Adipocyte (in vitro differentiated cells): ENCODE measurements at regions not wholly inside any gene's neighbourhood (a gene's known extent, or its start where the extent isn't known, plus 50 kb on each side); places are given as distances from the start of the nearest gene placed in this dataset.
A peak's percentile ranks its signal among the peaks of the same experiment; 100 is the strongest.

Source experiments
- DNase-seq: peaks from one replicate; pipeline ENCODE4 v3.0.0-alpha.2; 2015; ENCODE audit warnings: low read depth
- H3K27me3 ChIP-seq: replicated peaks from 2 replicates; pipeline ENCODE4 v1.7.0; 2013; ENCODE audit warnings: mild to moderate bottlenecking, low read length, moderate library complexity; ENCODE audit not compliant: control insufficient read depth, insufficient read depth
- H3K36me3 ChIP-seq: 2 replicates; pipeline ENCODE4 v1.7.0; 2013; ENCODE audit warnings: low read length, mild to moderate bottlenecking, moderate library complexity; ENCODE audit not compliant: control insufficient read depth, insufficient read depth, severe bottlenecking
- H3K4me1 ChIP-seq: 2 replicates; pipeline ENCODE4 v1.7.0; 2013; ENCODE audit warnings: mild to moderate bottlenecking, low read length, moderate library complexity; ENCODE audit not compliant: control insufficient read depth, insufficient read depth
- H3K4me3 ChIP-seq: 2 replicates; pipeline ENCODE4 v1.7.0; 2013; ENCODE audit warnings: mild to moderate bottlenecking, low read length, moderate library complexity
- H3K9ac ChIP-seq: 2 replicates; pipeline ENCODE4 v1.7.0; 2013; ENCODE audit warnings: mild to moderate bottlenecking, low read length, moderate library complexity
- H3K9me3 ChIP-seq: 2 replicates; pipeline ENCODE4 v1.7.0; 2013; ENCODE audit warnings: mild to moderate bottlenecking, low read length, moderate library complexity; ENCODE audit not compliant: control insufficient read depth

DNA sequence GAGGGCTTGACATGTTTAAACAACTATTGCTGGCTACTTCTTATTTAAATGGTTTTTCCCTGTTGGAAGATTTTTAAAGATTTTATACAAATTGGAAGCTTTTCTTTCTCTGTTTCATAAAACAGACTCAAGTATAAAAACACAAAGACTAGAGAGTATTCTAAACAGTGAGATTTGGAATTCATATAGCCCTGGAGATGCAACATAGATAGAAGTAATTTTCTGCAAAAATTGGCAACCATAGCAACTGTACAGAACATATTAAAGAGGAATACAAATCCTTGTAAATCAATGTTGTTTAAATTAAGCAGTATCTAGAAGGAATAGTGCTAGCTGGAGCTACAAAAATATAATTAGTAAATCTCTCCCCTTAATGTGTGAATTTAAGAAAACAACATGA is 2612.9 kb upstream of the PCDH20 start:
- H3K9me3 ChIP-seq = no peaks in the 10 kb centered on the region
- no peak for DNase-seq
- no peak overlapping the region for H3K9ac ChIP-seq
- no peaks in the 10 kb centered on the region for H3K4me1 ChIP-seq
- H3K4me3 ChIP-seq = no peak overlapping the region
- H3K27me3 ChIP-seq = no peaks in the 10 kb centered on the region
- H3K36me3 ChIP-seq = no peaks in the 10 kb centered on the region

DNA sequence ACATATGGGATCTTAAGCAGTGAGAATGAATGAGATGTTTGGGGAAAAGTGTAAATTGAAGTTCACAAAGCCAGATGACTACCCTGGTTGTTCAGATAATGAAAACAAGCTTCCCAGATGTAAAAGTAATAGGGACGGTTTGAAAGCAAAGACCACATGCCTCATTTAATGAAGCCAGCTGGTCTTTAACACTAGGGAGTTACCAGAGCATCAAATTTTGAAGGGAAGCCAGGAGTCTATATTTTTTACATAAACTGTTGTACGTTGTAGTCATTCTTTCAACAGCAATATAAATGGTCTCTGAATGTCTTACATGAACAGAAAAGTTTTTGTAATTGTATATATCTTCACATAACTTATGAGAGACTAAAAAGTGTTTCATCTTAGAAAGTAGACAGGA is 2604.5 kb upstream of the PCDH20 start:
- Histone ChIP-seq H3K4me3 (no peak overlapping the region), H3K36me3 (no peaks in the 10 kb centered on the region), H3K9ac (no peak overlapping the region), H3K4me1 (no peaks in the 10 kb centered on the region), H3K9me3 (no peaks in the 10 kb centered on the region), H3K27me3 (no peaks in the 10 kb centered on the region)
- no peak for DNase-seq

DNA sequence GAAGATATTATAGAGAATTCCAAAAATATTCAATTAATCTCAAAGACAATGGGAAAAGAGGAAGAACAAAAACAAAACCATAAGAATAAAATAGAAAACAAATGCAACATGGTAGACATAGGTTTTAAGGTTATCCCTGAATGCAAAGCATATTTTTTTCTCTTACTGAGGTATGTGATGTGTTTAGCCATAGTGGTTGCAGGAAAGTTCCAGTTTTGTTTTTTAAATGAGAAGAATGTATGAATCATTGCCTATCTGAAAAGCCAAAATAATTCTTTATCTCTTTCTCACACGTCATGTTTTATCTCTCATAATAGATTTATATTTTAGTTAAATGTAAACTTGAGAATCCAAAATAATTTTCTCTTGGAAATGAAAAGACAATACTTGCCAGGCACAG is 2591.7 kb upstream of the PCDH20 start:
- H3K4me3 ChIP-seq = no peak overlapping the region
- no peaks in the 10 kb centered on the region for H3K9me3 ChIP-seq
- no peaks in the 10 kb centered on the region for H3K36me3 ChIP-seq
- DNase-seq = peak; percentile 17
- H3K27me3 ChIP-seq = no peaks in the 10 kb centered on the region
- H3K9ac ChIP-seq = no peak overlapping the region
- no peaks in the 10 kb centered on the region for H3K4me1 ChIP-seq

DNA sequence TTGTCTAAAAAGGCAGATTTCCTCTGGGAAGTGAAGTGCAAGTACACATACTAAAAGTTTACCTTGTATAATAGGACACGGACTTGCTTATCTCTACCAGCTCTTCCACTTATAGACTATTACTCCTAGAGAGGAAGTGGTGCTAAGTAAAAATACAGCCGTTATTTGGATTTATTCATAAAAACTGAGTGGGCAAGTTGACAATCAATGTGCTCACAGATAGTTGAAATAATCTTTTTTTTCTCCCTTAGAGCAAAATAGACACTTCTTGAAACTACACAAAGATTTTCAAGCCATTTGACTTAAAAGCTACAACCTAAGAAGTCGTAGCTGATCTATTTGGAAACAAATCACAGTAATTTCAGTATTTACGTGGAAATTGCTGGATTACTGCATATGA is 2584.7 kb upstream of the PCDH20 start:
- Histone ChIP-seq H3K36me3 (no peaks in the 10 kb centered on the region), H3K4me3 (no peak overlapping the region), H3K4me1 (no peaks in the 10 kb centered on the region), H3K27me3 (no peaks in the 10 kb centered on the region), H3K9me3 (no peaks in the 10 kb centered on the region), H3K9ac (no peak overlapping the region)
- no peak for DNase-seq

DNA sequence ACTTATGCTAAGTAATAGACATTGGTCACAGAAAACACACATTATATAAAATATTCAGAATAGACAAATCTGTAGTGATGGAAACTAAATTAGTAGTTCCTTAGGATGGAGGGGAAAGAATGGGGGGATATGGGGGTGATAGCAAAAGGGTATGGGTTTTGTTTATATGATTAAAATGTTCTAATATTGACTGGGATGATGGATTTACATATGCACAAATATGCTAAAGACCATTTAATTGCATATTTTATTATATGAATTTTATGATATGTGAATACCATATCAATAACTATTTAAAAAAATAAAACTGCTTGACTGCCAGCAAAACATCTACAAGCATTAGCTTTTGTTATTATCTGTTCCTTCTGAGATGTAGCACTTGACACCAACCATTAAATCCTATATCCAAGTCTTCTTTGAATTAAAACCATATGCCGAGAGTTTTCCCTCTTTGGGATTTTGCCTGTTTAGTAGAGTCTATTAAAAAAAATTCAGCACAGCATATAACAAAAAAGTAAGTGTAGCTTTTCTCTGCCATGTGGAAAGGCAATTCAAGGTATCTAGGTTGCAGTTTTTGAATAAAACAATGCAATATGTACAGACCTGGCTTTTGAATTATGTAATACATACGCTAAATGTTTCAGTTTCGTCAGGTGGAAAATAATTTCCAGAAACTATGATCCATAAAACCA is 2584.1 kb upstream of the PCDH20 start:
- no peak for DNase-seq
- Histone ChIP-seq H3K4me1 (no peaks in the 10 kb centered on the region), H3K36me3 (no peaks in the 10 kb centered on the region), H3K27me3 (no peaks in the 10 kb centered on the region), H3K4me3 (no peak overlapping the region), H3K9me3 (no peaks in the 10 kb centered on the region), H3K9ac (no peak overlapping the region)

DNA sequence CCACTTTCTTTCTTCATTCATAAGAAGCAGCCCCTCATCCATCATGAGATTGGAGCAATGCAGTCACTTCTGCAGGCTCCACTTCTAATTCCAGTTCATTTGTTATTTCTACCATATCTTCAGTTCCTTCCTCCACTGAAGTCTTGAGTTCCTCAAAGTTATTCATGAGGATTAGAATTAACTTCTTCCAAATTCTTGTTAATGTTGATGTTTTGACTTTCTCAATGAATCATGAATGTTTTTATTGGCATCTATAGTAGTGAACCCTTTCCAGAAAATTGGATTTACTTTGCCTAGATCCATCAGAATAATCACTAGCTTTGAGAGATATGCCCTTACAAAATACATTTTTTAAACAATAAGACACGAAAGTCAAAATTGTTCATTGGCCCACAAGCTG is 2567.7 kb upstream of the PCDH20 start:
- peak; percentile 9 for DNase-seq

DNA sequence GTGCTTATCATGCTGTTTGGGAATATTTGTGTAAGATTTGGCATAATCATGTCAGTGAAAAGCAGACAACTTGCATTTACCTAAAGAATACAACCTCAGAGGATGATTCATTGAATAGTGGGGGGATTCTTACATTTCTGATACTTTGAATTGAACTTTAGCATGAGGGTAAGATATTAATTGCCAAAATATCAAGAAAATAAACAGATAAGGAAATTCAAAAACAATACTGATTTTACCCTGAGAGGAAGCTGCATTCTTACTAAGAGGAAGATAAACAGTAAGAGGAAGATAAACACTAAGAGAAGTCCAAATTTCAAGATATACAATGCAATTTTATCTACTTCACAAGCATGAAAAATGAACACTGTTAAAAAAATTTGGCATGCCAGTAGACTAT is 2564.3 kb upstream of the PCDH20 start:
- H3K27me3 ChIP-seq = no peaks in the 10 kb centered on the region
- DNase-seq = no peak
- H3K4me3 ChIP-seq = no peak overlapping the region
- no peaks in the 10 kb centered on the region for H3K36me3 ChIP-seq
- H3K4me1 ChIP-seq = no peaks in the 10 kb centered on the region
- H3K9ac ChIP-seq = no peak overlapping the region
- H3K9me3 ChIP-seq = no peaks in the 10 kb centered on the region

More for the DNA sequence above, 2567.7 kb upstream of the PCDH20 start:
- Histone ChIP-seq H3K9me3 (no peaks in the 10 kb centered on the region), H3K27me3 (no peaks in the 10 kb centered on the region), H3K4me3 (no peak overlapping the region), H3K36me3 (no peaks in the 10 kb centered on the region), H3K4me1 (no peaks in the 10 kb centered on the region), H3K9ac (no peak overlapping the region)

DNA sequence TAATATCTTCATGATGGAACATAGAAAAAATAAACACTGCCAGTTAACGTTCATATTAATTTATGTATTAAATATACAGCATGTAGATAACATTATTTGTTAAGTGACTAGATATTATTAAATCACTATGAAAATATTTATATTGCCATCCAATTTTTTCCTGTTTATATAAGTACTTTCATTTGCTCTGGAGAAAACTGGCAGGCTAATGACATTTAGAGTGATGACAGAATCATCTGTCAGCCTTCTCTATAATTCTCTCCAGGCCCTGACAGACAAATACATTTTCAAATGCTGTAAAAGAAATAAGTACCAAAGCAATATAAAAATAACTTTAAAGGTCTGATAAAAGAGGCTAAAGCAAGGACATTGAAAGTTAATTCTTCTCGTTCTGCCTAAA is 2556.7 kb upstream of the PCDH20 start:
- no peak for DNase-seq
- H3K9me3 ChIP-seq = no peaks in the 10 kb centered on the region
- H3K4me3 ChIP-seq = no peak overlapping the region
- no peaks in the 10 kb centered on the region for H3K4me1 ChIP-seq
- H3K36me3 ChIP-seq = no peaks in the 10 kb centered on the region
- no peaks in the 10 kb centered on the region for H3K27me3 ChIP-seq
- H3K9ac ChIP-seq = no peak overlapping the region

DNA sequence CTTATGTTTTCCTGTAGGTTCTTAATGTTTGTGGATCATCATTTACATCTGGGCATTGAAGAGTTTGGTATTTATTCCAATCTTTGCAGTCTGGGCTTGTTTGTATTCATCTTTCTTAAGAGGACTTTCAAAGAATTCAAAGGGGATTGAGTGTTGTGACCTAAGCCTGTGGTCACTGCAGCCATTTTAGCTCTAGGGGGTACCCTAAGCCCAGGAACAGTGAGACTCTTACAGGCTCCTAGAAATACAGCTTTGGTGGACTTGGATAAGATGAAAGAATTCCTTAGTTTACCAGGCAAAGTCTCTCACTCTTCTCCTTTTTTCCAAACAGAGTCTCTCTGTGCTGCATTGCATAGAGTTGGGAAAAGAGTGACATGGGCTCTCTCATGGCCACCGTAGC is 2539.0 kb upstream of the PCDH20 start:
- Histone ChIP-seq H3K36me3 (no peaks in the 10 kb centered on the region), H3K9me3 (peaks cover 18% of the 10 kb centered on the region)

DNA sequence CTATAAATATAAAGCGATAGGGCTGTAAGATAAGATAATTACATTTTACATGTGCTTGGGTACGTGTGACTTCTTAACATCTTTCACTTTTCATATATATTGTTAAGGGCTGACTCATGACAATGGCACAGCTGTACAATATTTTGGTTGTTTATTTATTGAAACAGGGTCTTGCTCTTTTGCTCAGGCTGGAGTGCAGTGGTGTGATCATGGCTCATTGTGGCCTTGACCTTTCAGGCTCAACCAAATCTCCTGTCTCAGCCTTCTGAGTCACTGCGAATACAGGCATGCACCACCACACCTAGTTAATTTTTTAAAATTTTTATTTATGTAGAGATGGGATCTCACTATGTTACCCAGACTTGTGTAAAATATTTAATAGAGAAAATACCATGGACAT is 2532.4 kb upstream of the PCDH20 start:
- Histone ChIP-seq H3K4me3 (no peak overlapping the region), H3K4me1 (no peaks in the 10 kb centered on the region), H3K36me3 (no peaks in the 10 kb centered on the region), H3K9me3 (no peaks in the 10 kb centered on the region), H3K27me3 (no peaks in the 10 kb centered on the region), H3K9ac (no peak overlapping the region)
- peak; percentile 14 for DNase-seq

More for the DNA sequence above, 2539.0 kb upstream of the PCDH20 start:
- H3K4me3 ChIP-seq = no peak overlapping the region
- no peak for DNase-seq
- H3K27me3 ChIP-seq = no peaks in the 10 kb centered on the region
- no peaks in the 10 kb centered on the region for H3K4me1 ChIP-seq
- H3K9ac ChIP-seq = no peak overlapping the region

DNA sequence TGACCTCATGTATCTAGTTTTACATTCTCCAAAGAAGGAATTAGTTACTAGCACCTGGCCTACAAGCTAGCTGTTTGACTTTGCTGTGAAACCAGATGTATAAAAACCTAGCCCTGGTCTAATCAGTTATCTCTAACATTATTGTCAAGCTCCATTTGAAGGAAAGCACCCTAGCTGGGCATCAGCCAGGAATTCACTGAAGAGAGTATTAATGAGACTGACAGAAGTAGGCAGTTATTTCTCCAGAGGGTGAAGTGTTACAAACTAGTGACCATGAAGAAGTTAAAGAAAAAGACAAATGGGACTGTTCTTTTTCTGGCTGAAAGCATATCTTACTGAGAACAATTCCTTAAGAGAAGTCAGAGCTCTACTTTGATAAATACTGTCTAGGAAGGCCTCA is 2529.3 kb upstream of the PCDH20 start:
- Histone ChIP-seq H3K27me3 (no peaks in the 10 kb centered on the region), H3K9me3 (no peaks in the 10 kb centered on the region), H3K9ac (no peak overlapping the region), H3K4me3 (no peak overlapping the region), H3K36me3 (no peaks in the 10 kb centered on the region), H3K4me1 (peaks cover 6% of the 10 kb centered on the region)
- no peak for DNase-seq

DNA sequence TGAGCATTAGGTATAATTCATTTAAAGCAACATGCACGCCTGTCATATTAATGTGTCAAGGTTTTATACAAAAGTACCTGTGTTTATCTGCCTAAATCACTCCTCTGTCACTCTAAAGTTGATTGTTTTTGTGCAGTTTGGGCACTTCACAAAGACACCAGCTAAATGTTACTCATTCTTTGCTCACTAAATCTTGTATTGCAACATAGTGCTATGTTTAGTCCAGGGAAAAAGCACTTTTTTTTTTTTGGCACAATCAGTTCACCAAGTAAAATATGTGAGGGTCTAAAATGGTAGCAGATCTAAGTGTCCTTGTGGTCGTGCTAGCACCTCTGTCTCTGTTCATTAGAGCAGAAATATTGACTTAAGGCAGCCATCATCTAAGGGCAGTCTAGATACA is 2526.7 kb upstream of the PCDH20 start:
- Histone ChIP-seq H3K4me3 (no peak overlapping the region), H3K9ac (no peak overlapping the region), H3K9me3 (no peaks in the 10 kb centered on the region), H3K4me1 (peaks cover 6% of the 10 kb centered on the region), H3K27me3 (no peaks in the 10 kb centered on the region), H3K36me3 (no peaks in the 10 kb centered on the region)
- peak; percentile 71 for DNase-seq
